Effector CD4-positive, alpha-beta T cell (primary cell): ENCODE measurements at regions not wholly inside any gene's neighbourhood (a gene's known extent, or its start where the extent isn't known, plus 50 kb on each side); places are given as distances from the start of the nearest gene placed in this dataset.

Experiments
- DNase-seq: peaks from one replicate; pipeline ENCODE4 v3.0.0-alpha.2; 2020

- no peak for DNase-seq
Observed at GRCh38 chr5:82800826-82801225, 276.4 kb downstream of the TMEM167A start.

- DNase-seq, result no peak
Observed at GRCh38 chr5:82799361-82800077, 277.7 kb downstream of the TMEM167A start.

- no peak for DNase-seq
Observed at GRCh38 chr5:82798676-82799075, 278.5 kb downstream of the TMEM167A start.

- no peak for DNase-seq
Observed at GRCh38 chr5:82796643-82797416, 280.4 kb downstream of the TMEM167A start.

- DNase-seq, result no peak
Observed at GRCh38 chr5:82794876-82795275, 282.3 kb downstream of the TMEM167A start.

GRCh38 chr5:82793808-82794419 is 283.3 kb downstream of the TMEM167A start:
- DNase-seq, result peak; percentile 6

GRCh38 chr5:82792096-82792495 is 285.1 kb downstream of the TMEM167A start:
- DNase-seq, result no peak

- DNase-seq, result no peak
Observed at GRCh38 chr5:82789095-82789494, 288.1 kb downstream of the TMEM167A start.

GRCh38 chr5:82786748-82787147 is 290.4 kb downstream of the TMEM167A start:
- DNase-seq, result no peak

- DNase-seq, result no peak
Observed at GRCh38 chr5:82785882-82786509, 291.2 kb downstream of the TMEM167A start.

GRCh38 chr5:82785456-82785855 is 291.7 kb downstream of the TMEM167A start:
- no peak for DNase-seq

- DNase-seq, result no peak
Observed at GRCh38 chr5:82784521-82784920, 292.7 kb downstream of the TMEM167A start.

- no peak for DNase-seq
Observed at GRCh38 chr5:82777106-82777505, 300.1 kb downstream of the TMEM167A start.

- no peak for DNase-seq
Observed at GRCh38 chr5:82772281-82772680, 304.9 kb downstream of the TMEM167A start.

GRCh38 chr5:82766206-82766605 is 311.0 kb downstream of the TMEM167A start:
- DNase-seq, result no peak

GRCh38 chr5:82765765-82766164 is 311.4 kb downstream of the TMEM167A start:
- no peak for DNase-seq

GRCh38 chr5:82760856-82761255 is 316.3 kb downstream of the TMEM167A start:
- DNase-seq, result no peak

GRCh38 chr5:82758881-82759280 is 318.3 kb downstream of the TMEM167A start:
- DNase-seq, result no peak

- no peak for DNase-seq
Observed at GRCh38 chr5:82754759-82755158, 322.4 kb downstream of the TMEM167A start.

GRCh38 chr5:82754036-82754746 is 323.0 kb downstream of the TMEM167A start:
- no peak for DNase-seq

GRCh38 chr5:82753374-82753773 is 323.8 kb downstream of the TMEM167A start:
- no peak for DNase-seq

GRCh38 chr5:82749461-82749820 is 327.8 kb downstream of the TMEM167A start:
- no peak for DNase-seq
